IMR-90 (cell line): ENCODE measurements at regions not wholly inside any gene's neighbourhood (a gene's known extent, or its start where the extent isn't known, plus 50 kb on each side); places are given as distances from the start of the nearest gene placed in this dataset.

ENCODE experiments used
- ATAC-seq: fragments of 200-7000 bp; cut with Tn5 transposase; 2 replicates; pipeline ENCODE4 v1.9.1; 2020; ENCODE audit warnings: low read depth, mild to moderate bottlenecking, moderate library complexity
- BruUV-seq: library from RNA; stranded (reverse); fragments of 400-500 nt; replicated peaks from 2 replicates; lab custom pipeline; 2021; lab: Mats Ljungman, UMichigan
- CTCF ChIA-PET: fragments of 300-600 bp; formaldehyde crosslinking; extraction: SDS; loops from one replicate; lab custom pipeline; 2021; ENCODE audit warnings: antibody characterized with exemption; lab: Yijun Ruan, JAX
- POLR2A ChIA-PET: fragments of 300-600 bp; sonication (Branson Sonifier 250); formaldehyde crosslinking; loops from one replicate; lab custom pipeline; 2022; ENCODE audit warnings: antibody characterized with exemption; ENCODE audit not compliant: unreplicated experiment; lab: Charles Lee
- DNase-seq: peaks from one replicate; pipeline ENCODE4 v3.0.0; 2013
- H2AFZ ChIP-seq: replicated peaks from 2 replicates; pipeline ENCODE3; 2013; ENCODE audit warnings: low read length, mild to moderate bottlenecking; ENCODE audit not compliant: poor library complexity
- H2AK5ac ChIP-seq: 2 replicates; pipeline ENCODE4 v1.6.1; 2013; ENCODE audit warnings: low read depth, low read length, inconsistent platforms
- H2AK9ac ChIP-seq: replicated peaks from 2 replicates; pipeline ENCODE3; 2013; ENCODE audit warnings: mild to moderate bottlenecking, low read depth, low read length, moderate library complexity; ENCODE audit not compliant: poor library complexity
- H2BK120ac ChIP-seq: 2 replicates; pipeline ENCODE4 v1.6.1; 2013; ENCODE audit warnings: low read depth, low read length, inconsistent platforms
- H2BK15ac ChIP-seq: 3 replicates; pipeline ENCODE4 v1.6.1; 2013; ENCODE audit warnings: low read depth, low read length, inconsistent platforms
- H2BK20ac ChIP-seq: 2 replicates; pipeline ENCODE4 v1.6.1; 2013; ENCODE audit warnings: low read depth, mild to moderate bottlenecking, inconsistent platforms, low read length, moderate library complexity
- H2BK5ac ChIP-seq: 2 replicates; pipeline ENCODE4 v1.6.1; 2013; ENCODE audit warnings: mild to moderate bottlenecking, low read depth, low read length, inconsistent platforms; ENCODE audit not compliant: poor library complexity, severe bottlenecking
- H3K14ac ChIP-seq: replicated peaks from 2 replicates; pipeline ENCODE4 v1.6.1; 2013; ENCODE audit warnings: low read depth, low read length, inconsistent platforms
- H3K18ac ChIP-seq: 2 replicates; pipeline ENCODE4 v1.6.1; 2013; ENCODE audit warnings: low read depth, low read length, control low read depth
- H3K23ac ChIP-seq: 2 replicates; pipeline ENCODE4 v1.6.1; 2013; ENCODE audit warnings: low read depth, low read length, inconsistent platforms
- H3K27ac ChIP-seq: 2 replicates; pipeline ENCODE4 v1.5.1; 2013; ENCODE audit warnings: mild to moderate bottlenecking, control low read depth, low read length; ENCODE audit not compliant: insufficient read depth
- H3K27me3 ChIP-seq: 2 replicates; pipeline ENCODE4 v1.6.1; 2013; ENCODE audit warnings: low read length; ENCODE audit not compliant: control insufficient read depth, insufficient read depth
- H3K36me3 ChIP-seq: 2 replicates; pipeline ENCODE4 v1.6.1; 2013; ENCODE audit warnings: low read length, mixed read lengths; ENCODE audit not compliant: control insufficient read depth, insufficient read depth
- H3K4ac ChIP-seq: 2 replicates; pipeline ENCODE4 v1.6.1; 2013; ENCODE audit warnings: low read depth, low read length, inconsistent platforms
- H3K4me1 ChIP-seq: 2 replicates; pipeline ENCODE4 v1.6.1; 2013; ENCODE audit warnings: low read length, mixed read lengths; ENCODE audit not compliant: control insufficient read depth, insufficient read depth
- H3K4me2 ChIP-seq: 2 replicates; pipeline ENCODE4 v1.6.1; 2013; ENCODE audit warnings: low read depth, mild to moderate bottlenecking, control low read depth, low read length, moderate library complexity
- H3K4me3 ChIP-seq: 2 replicates; pipeline ENCODE4 v1.5.1; 2013; ENCODE audit warnings: low read depth, mild to moderate bottlenecking, control low read depth, low read length, moderate library complexity; ENCODE audit not compliant: insufficient read depth
- H3K56ac ChIP-seq: 2 replicates; pipeline ENCODE4 v1.6.1; 2013; ENCODE audit warnings: low read length, inconsistent platforms; ENCODE audit not compliant: insufficient read depth; ENCODE audit errors: extremely low read depth
- H3K79me1 ChIP-seq, 2 experiments: 2 replicates each; pipeline ENCODE4 v1.6.1; 2013; ENCODE audit warnings: low read length in 2 of 2, inconsistent platforms in 1 of 2, low read depth in 1 of 2
- H3K9ac ChIP-seq: 2 replicates; pipeline ENCODE4 v1.6.1; 2013; ENCODE audit warnings: low read depth, low read length, control low read depth
- H3K9me1 ChIP-seq: 2 replicates; pipeline ENCODE4 v1.6.1; 2013; ENCODE audit warnings: low read length, inconsistent platforms; ENCODE audit not compliant: insufficient read depth
- H3K9me3 ChIP-seq: 2 replicates; pipeline ENCODE4 v1.6.1; 2013; ENCODE audit warnings: low read length; ENCODE audit not compliant: control insufficient read depth, insufficient read depth
- H4K20me1 ChIP-seq: 2 replicates; pipeline ENCODE4 v1.6.1; 2013; ENCODE audit warnings: low read length, inconsistent platforms; ENCODE audit not compliant: insufficient read depth
- H4K5ac ChIP-seq: 2 replicates; pipeline ENCODE4 v1.6.1; 2013; ENCODE audit warnings: mild to moderate bottlenecking, low read depth, low read length, control low read depth
- H4K8ac ChIP-seq, 2 experiments: 2 replicates each; pipeline ENCODE4 v1.6.1; 2013; ENCODE audit warnings: low read depth in 2 of 2, low read length in 2 of 2, control low read depth in 1 of 2, inconsistent platforms in 1 of 2
- H4K91ac ChIP-seq: 2 replicates; pipeline ENCODE4 v1.6.1; 2013; ENCODE audit warnings: low read depth, low read length, inconsistent platforms; ENCODE audit not compliant: insufficient read depth
- FOS ChIP-seq: fragments of 150-350 bp; IDR thresholded peaks from 2 replicates; pipeline ENCODE4 v1.6.1; 2016; ENCODE audit warnings: low read depth, low read length
- SMC3 ChIP-seq: fragments of 150-350 bp; IDR thresholded peaks from 2 replicates; pipeline ENCODE4 v1.6.1; 2016; ENCODE audit warnings: low read depth, mild to moderate bottlenecking, antibody characterized with exemption, low read length, moderate library complexity
- dilution Hi-C: fragments of 300-500 bp; cut with HindIII; formaldehyde crosslinking; loops from one replicate; pipeline ENCODE4 v1.14.3; 2018; ENCODE audit warnings: low sequenced_read_pairs; ENCODE audit not compliant: unreplicated experiment
- in situ Hi-C: fragments of 300-500 bp; cut with MboI; formaldehyde crosslinking; loops from 3 replicates; pipeline ENCODE4 v1.14.3; 2019; ENCODE audit warnings: low sequenced_read_pairs, inconsistent platforms, mixed read lengths
- intact Hi-C: fragments of 100-400 bp; cut with micrococcal nuclease; formaldehyde crosslinking; loops from 2 replicates; pipeline ENCODE4 v1.10.0; 2022
- TF ChIP-seq, protein P1 (sequence below): fragments of 150-350 bp; IDR thresholded peaks from 2 replicates; pipeline ENCODE4 v1.6.1; 2017; ENCODE audit warnings: mild to moderate bottlenecking, antibody characterized with exemption, low read length, low read depth
- TF ChIP-seq, protein P2 (sequence below): fragments of 150-350 bp; IDR thresholded peaks from 2 replicates; pipeline ENCODE4 v1.6.1; 2016; ENCODE audit warnings: low read depth, mild to moderate bottlenecking, low read length, moderate library complexity, borderline replicate concordance

DNA sequence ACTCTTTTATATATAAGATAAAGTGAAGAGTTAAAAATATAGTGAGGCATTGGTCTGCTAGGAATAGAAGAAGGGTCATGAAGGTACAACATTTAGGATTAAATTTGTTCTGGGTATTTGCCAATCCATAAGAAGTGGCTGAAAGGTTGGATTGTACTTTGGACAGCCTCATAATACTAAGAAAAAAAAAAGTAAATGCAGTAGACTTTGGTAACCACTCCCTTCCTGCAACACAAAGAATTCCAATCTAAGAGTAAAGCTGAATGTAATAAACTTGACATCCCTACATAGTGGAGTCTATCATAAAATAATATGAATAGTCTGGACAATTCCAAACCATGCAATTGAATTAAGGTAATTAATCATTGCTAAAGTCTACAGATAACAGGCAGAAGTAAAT is 2294.4 kb downstream of the LRRC4C start:
- in situ Hi-C loops: no loop called here
- TF ChIP-seq, protein P1, sequence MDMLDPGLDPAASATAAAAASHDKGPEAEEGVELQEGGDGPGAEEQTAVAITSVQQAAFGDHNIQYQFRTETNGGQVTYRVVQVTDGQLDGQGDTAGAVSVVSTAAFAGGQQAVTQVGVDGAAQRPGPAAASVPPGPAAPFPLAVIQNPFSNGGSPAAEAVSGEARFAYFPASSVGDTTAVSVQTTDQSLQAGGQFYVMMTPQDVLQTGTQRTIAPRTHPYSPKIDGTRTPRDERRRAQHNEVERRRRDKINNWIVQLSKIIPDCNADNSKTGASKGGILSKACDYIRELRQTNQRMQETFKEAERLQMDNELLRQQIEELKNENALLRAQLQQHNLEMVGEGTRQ: no peak
- no peak for TF ChIP-seq FOS
- no peak for TF ChIP-seq SMC3
- TF ChIP-seq, protein P2, sequence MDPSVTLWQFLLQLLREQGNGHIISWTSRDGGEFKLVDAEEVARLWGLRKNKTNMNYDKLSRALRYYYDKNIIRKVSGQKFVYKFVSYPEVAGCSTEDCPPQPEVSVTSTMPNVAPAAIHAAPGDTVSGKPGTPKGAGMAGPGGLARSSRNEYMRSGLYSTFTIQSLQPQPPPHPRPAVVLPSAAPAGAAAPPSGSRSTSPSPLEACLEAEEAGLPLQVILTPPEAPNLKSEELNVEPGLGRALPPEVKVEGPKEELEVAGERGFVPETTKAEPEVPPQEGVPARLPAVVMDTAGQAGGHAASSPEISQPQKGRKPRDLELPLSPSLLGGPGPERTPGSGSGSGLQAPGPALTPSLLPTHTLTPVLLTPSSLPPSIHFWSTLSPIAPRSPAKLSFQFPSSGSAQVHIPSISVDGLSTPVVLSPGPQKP: no peak
- Histone ChIP-seq H2BK15ac (no peak overlapping the region), H3K9me3 (no peaks in the 10 kb centered on the region; the same call in 1 of the 2 replicates), H2AK9ac (no peak overlapping the region), H4K20me1 (no peaks in the 10 kb centered on the region), H4K5ac (no peak overlapping the region), H3K27me3 (no peaks in the 10 kb centered on the region), H2BK20ac (no peak overlapping the region), H3K9me1 (no peaks in the 10 kb centered on the region), H4K91ac (no peak overlapping the region), H3K23ac (no peak overlapping the region), H2BK5ac (no peak overlapping the region), H3K4ac (no peak overlapping the region), H3K14ac (no peak overlapping the region), H3K9ac (no peak overlapping the region), H2BK120ac (no peak overlapping the region), H3K4me1 (no peaks in the 10 kb centered on the region), H3K4me3 (no peak overlapping the region), H3K36me3 (no peaks in the 10 kb centered on the region), H3K18ac (no peak overlapping the region), H3K27ac (no peak overlapping the region), H3K56ac (no peak overlapping the region), H3K4me2 (no peak overlapping the region), H2AK5ac (no peak overlapping the region), H4K8ac (no peak overlapping the region), H3K79me1 (no peaks in the 10 kb centered on the region), H2AFZ (no peak overlapping the region)
- ChIA-PET CTCF (interaction anchor here (0.6 to 0.7 kb wide), 2 partner anchors 9 to 1836 kb away, joined by 3 to 5 read pairs; no protein-coding TSS in a partner anchor), POLR2A (no interaction called here)
- intact Hi-C loops: no loop called here
- dilution Hi-C loops: no loop called here
- ATAC-seq: no peak
- DNase-seq: no peak
- no TSS peak for BruUV-seq
